Right lobe of liver (tissue), 6 donors: ENCODE measurements at regions not wholly inside any gene's neighbourhood (a gene's known extent, or its start where the extent isn't known, plus 50 kb on each side); places are given as distances from the start of the nearest gene placed in this dataset.

Experiments
- ATAC-seq, 4 donors: fragments of 200-7000 bp; cut with Tn5 transposase; one replicate each; pipeline ENCODE4 v1.9.1; 2020; ENCODE audit warnings: mild to moderate bottlenecking in 4 of 4, moderate library complexity in 4 of 4
- DNase-seq, 3 donors: peaks; one replicate each; pipeline ENCODE4 v3.0.0-alpha.2; 2020
- H3K27ac ChIP-seq, 3 donors: fragments of 200-600 bp; one replicate each; pipeline ENCODE4 v1.8.0; 2022
- H3K27me3 ChIP-seq, 2 donors: fragments of 200-600 bp; one replicate each; pipeline ENCODE4 v1.8.0; 2022
- H3K36me3 ChIP-seq, 4 donors: fragments of 200-600 bp; sonication (generic) in 1 of 4; one replicate each; pipeline versions ENCODE4 v1.5.1 to v1.8.0; 2017 to 2022; ENCODE audit warnings: control low read depth in 1 of 4
- H3K4me1 ChIP-seq, 4 donors: fragments of 200-600 bp; sonication (generic) in 1 of 4; one replicate each; pipeline versions ENCODE4 v1.5.1 to v1.8.0; 2017 to 2022; ENCODE audit warnings: control low read depth in 1 of 4
- H3K4me3 ChIP-seq, 3 donors: fragments of 200-600 bp; one replicate each; pipeline ENCODE4 v1.8.0; 2022
- H3K9me3 ChIP-seq, 4 donors: fragments of 200-600 bp; sonication (generic) in 1 of 4; one replicate each; pipeline versions ENCODE4 v1.5.1 to v1.8.0; 2017 to 2022; ENCODE audit warnings: control low read depth in 1 of 4
- CTCF ChIP-seq, 4 donors: fragments of 200-600 bp in 3 of 4; fragments of 450-650 bp in 1 of 4; IDR thresholded peaks; one replicate each; pipeline versions ENCODE4 v1.5.1 to v1.8.0; 2016 to 2022; ENCODE audit warnings: antibody characterized with exemption in 4 of 4, mild to moderate bottlenecking in 2 of 4
- POLR2A ChIP-seq: fragments of 450-650 bp; IDR thresholded peaks from one replicate; pipeline ENCODE4 v1.6.1; 2017; ENCODE audit warnings: antibody characterized with exemption, mild to moderate bottlenecking
- WGBS: methylation state at CpG from one replicate; pipeline ENCODE4 v1.1.6; 2018; ENCODE audit warnings: low coverage, low lambda C conversion rate; ENCODE audit not compliant: insufficient coverage; ENCODE audit errors: missing lambda C conversion rate; 5-methylcytosine and 5-hydroxymethylcytosine counted together
- intact Hi-C, 2 donors: fragments of 100-400 bp; cut with DNase I; formaldehyde crosslinking; loops; one replicate each; pipeline versions ENCODE4 v1.11.2 to v1.14.1; 2022
- donor health status: DM: no; HTN: yes; CAD: no.
- donor health status: DM: no; HTN: no; CAD: no.
- donor health status: DM: no; HTN: no; CAD: no.
- donor health status: DM: no; HTN: yes; CAD: no.
- donor health status: DM: no; HTN: yes; CAD: no.

- DNase-seq (no peak), ATAC-seq (no peak)
- no peak overlapping the region for H3K27ac ChIP-seq
- no peaks in the 10 kb centered on the region for H3K27me3 ChIP-seq
- H3K9me3 ChIP-seq, result no peaks in the 10 kb centered on the region
- intact Hi-C loops, result no loop called here
- no peaks in the 10 kb centered on the region for H3K36me3 ChIP-seq
- no peak overlapping the region for H3K4me3 ChIP-seq
- 38% methylated on average over 2 of the region's 2 CpGs for WGBS
- TF ChIP-seq CTCF (IDR thresholded peaks at IDR 0.05) (no peak), POLR2A (no peak)
- no peaks in the 10 kb centered on the region for H3K4me1 ChIP-seq
Observed at GRCh38 chr5:8396756-8397155, 527.8 kb downstream of the MTRR start.

GRCh38 chr5:8399471-8399870 is 530.5 kb downstream of the MTRR start:
- Histone ChIP-seq H3K36me3 (no peaks in the 10 kb centered on the region), H3K4me3 (no peak overlapping the region), H3K27ac (no peak overlapping the region), H3K4me1 (no peaks in the 10 kb centered on the region), H3K27me3 (no peaks in the 10 kb centered on the region), H3K9me3 (no peaks in the 10 kb centered on the region)
- TF ChIP-seq POLR2A, result no peak
- TF ChIP-seq CTCF (IDR thresholded peaks at IDR 0.05), result no peak
- intact Hi-C loops, result no loop called here
- DNase-seq, result no peak
- WGBS, result 51% methylated on average over 4 of the region's 4 CpGs
- no peak for ATAC-seq

GRCh38 chr5:8408258-8408657 is 539.3 kb downstream of the MTRR start:
- ATAC-seq, result no peak
- intact Hi-C loops, result no loop called here
- H3K27ac ChIP-seq, result no peak overlapping the region
- no peaks in the 10 kb centered on the region for H3K27me3 ChIP-seq
- 53% methylated on average over 2 of the region's 2 CpGs for WGBS
- H3K9me3 ChIP-seq, result no peaks in the 10 kb centered on the region
- H3K4me3 ChIP-seq, result no peak overlapping the region
- TF ChIP-seq POLR2A (no peak), CTCF (IDR thresholded peaks at IDR 0.05) (no peak)
- no peaks in the 10 kb centered on the region for H3K4me1 ChIP-seq
- H3K36me3 ChIP-seq, result no peaks in the 10 kb centered on the region
- no peak for DNase-seq

- ATAC-seq (no peak), DNase-seq (no peak)
- no peak overlapping the region for H3K4me3 ChIP-seq
- TF ChIP-seq CTCF (IDR thresholded peaks at IDR 0.05) (no peak), POLR2A (no peak)
- H3K4me1 ChIP-seq, result no peaks in the 10 kb centered on the region
- intact Hi-C loops, result no loop called here
- H3K27me3 ChIP-seq, result no peaks in the 10 kb centered on the region
- H3K27ac ChIP-seq, result no peak overlapping the region
- no peaks in the 10 kb centered on the region for H3K9me3 ChIP-seq
- WGBS, result 19% methylated on average over 4 of the region's 4 CpGs
- H3K36me3 ChIP-seq, result no peaks in the 10 kb centered on the region
Observed at GRCh38 chr5:8410618-8411017, 541.7 kb downstream of the MTRR start.

- ATAC-seq, result no peak
- no peak for TF ChIP-seq CTCF (IDR thresholded peaks at IDR 0.05)
- no peak for TF ChIP-seq POLR2A
- H3K36me3 ChIP-seq, result no peaks in the 10 kb centered on the region
- no peak for DNase-seq
- H3K27ac ChIP-seq, result no peak overlapping the region
- H3K4me1 ChIP-seq, result no peaks in the 10 kb centered on the region
- no peaks in the 10 kb centered on the region for H3K27me3 ChIP-seq
- no peak overlapping the region for H3K4me3 ChIP-seq
- no peaks in the 10 kb centered on the region for H3K9me3 ChIP-seq
- 54% methylated on average over 7 of the region's 7 CpGs for WGBS
- intact Hi-C loops, result no loop called here
Observed at GRCh38 chr5:8413975-8414374, 545.0 kb downstream of the MTRR start.
